Endothelial cell of umbilical vein (primary cell): ENCODE measurements at regions not wholly inside any gene's neighbourhood (a gene's known extent, or its start where the extent isn't known, plus 50 kb on each side); places are given as distances from the start of the nearest gene placed in this dataset.

Source experiments
- CTCF ChIP-seq, 2 donors: IDR thresholded peaks; 1 replicate in 1 of 2; 2 replicates in 1 of 2; pipeline ENCODE4 v1.5.1; 2011; ENCODE audit warnings: low read length in 2 of 2, mild to moderate bottlenecking in 2 of 2, moderate library complexity in 2 of 2, control low read depth in 1 of 2, inconsistent platforms in 1 of 2, low read depth in 1 of 2; ENCODE audit not compliant: insufficient read depth in 1 of 2; ENCODE audit errors: extremely low read depth in 1 of 2
- EZH2 ChIP-seq: IDR thresholded peaks from 2 replicates; pipeline ENCODE4 v1.6.1; 2012; ENCODE audit warnings: borderline replicate concordance, low read depth, mild to moderate bottlenecking, moderate library complexity, low read length, inconsistent platforms; ENCODE audit not compliant: severe bottlenecking
- JUN ChIP-seq: IDR thresholded peaks from 2 replicates; pipeline ENCODE4 v1.6.1; 2011; ENCODE audit warnings: borderline replicate concordance, low read depth; ENCODE audit not compliant: insufficient read length, insufficient read depth
- MAX ChIP-seq: IDR thresholded peaks from 2 replicates; pipeline ENCODE4 v1.6.1; 2011; ENCODE audit not compliant: insufficient read depth, insufficient read length
- MYC ChIP-seq: IDR thresholded peaks from one replicate; pipeline ENCODE4 v1.6.1; 2011; ENCODE audit warnings: mild to moderate bottlenecking, low read depth, low read length
- POLR2A ChIP-seq: IDR thresholded peaks from 2 replicates; pipeline ENCODE4 v1.6.1; 2012; ENCODE audit warnings: low read depth, mild to moderate bottlenecking, control low read depth, low read length
- POLR2AphosphoS5 ChIP-seq: IDR thresholded peaks from 2 replicates; pipeline ENCODE4 v1.6.1; 2012; ENCODE audit warnings: low read depth, mild to moderate bottlenecking, control low read depth, low read length, moderate library complexity; ENCODE audit not compliant: insufficient read depth

- TF ChIP-seq CTCF (IDR thresholded peaks at IDR 0.05; ENCODE audit: extremely low read depth in 1 of 2, insufficient read depth in 1 of 2, low read depth in 1 of 2, low read length in 2 of 2) (no peak), EZH2 (no peak), POLR2AphosphoS5 (no peak), MYC (no peak), POLR2A (no peak), MAX (no peak), JUN (no peak)
Observed at GRCh38 chr3:494190-494589, 297.6 kb downstream of the CHL1 start.
